C4-2B (cell line): ENCODE measurements at regions not wholly inside any gene's neighbourhood (a gene's known extent, or its start where the extent isn't known, plus 50 kb on each side); places are given as distances from the start of the nearest gene placed in this dataset.

ENCODE experiments used
- CTCF ChIP-seq: fragments of 450-650 bp; conservative IDR thresholded peaks from 2 replicates; pipeline ENCODE4 v1.5.1; 2017; ENCODE audit warnings: mild to moderate bottlenecking
- ZFX ChIP-seq: fragments of 450-650 bp; IDR thresholded peaks from 2 replicates; pipeline ENCODE4 v1.6.1; 2017

- TF ChIP-seq CTCF: no peak
- TF ChIP-seq ZFX: no peak
These were observed 900.1 kb downstream of the BRD1 start for GRCh38 chr22:48927591-48927990.
